ENCODE measurements at regions not wholly inside any gene's neighbourhood (a gene's known extent, or its start where the extent isn't known, plus 50 kb on each side); places are given as distances from the start of the nearest gene placed in this dataset.

- H3K4me3 ChIP-seq (ENCODE audit: low read length in 3 of 3): no peak overlapping the region
- H3K27me3 ChIP-seq (ENCODE audit: control insufficient read depth in 3 of 3, insufficient read depth in 3 of 3, low read length in 3 of 3): peaks cover 53 to 85% (median 56%) of the 10 kb centered on the region in 3 donors
- H3K9ac ChIP-seq (ENCODE audit: low read depth in 1 of 3, low read length in 3 of 3): no peak overlapping the region
- no peaks in the 10 kb centered on the region for H3K4me1 ChIP-seq (ENCODE audit: control insufficient read depth in 3 of 3, insufficient read depth in 3 of 3, low read length in 3 of 3)
- H3K36me3 ChIP-seq (ENCODE audit: control insufficient read depth in 3 of 3, insufficient read depth in 3 of 3, low read length in 3 of 3): no peaks in the 10 kb centered on the region
- no peak overlapping the region for H3K27ac ChIP-seq (ENCODE audit: low read depth, low read length)
- no peaks in the 10 kb centered on the region for H3K9me3 ChIP-seq (ENCODE audit: control insufficient read depth in 3 of 3, low read length in 3 of 3)
These were observed 248.7 kb downstream of the RBFOX3 start for GRCh38 chr17:79361873-79362771.

- Histone ChIP-seq H3K9me3 (ENCODE audit: control insufficient read depth in 3 of 3, low read length in 3 of 3) (no peaks in the 10 kb centered on the region), H3K36me3 (ENCODE audit: control insufficient read depth in 3 of 3, insufficient read depth in 3 of 3, low read length in 3 of 3) (no peaks in the 10 kb centered on the region), H3K27me3 (ENCODE audit: control insufficient read depth in 3 of 3, insufficient read depth in 3 of 3, low read length in 3 of 3) (peaks cover 56 to 83% (median 58%) of the 10 kb centered on the region in 3 donors), H3K4me3 (ENCODE audit: low read length in 3 of 3) (no peak overlapping the region), H3K27ac (ENCODE audit: low read depth, low read length) (no peak overlapping the region), H3K9ac (ENCODE audit: low read depth in 1 of 3, low read length in 3 of 3) (no peak overlapping the region), H3K4me1 (ENCODE audit: control insufficient read depth in 3 of 3, insufficient read depth in 3 of 3, low read length in 3 of 3) (no peaks in the 10 kb centered on the region)
These were observed 249.6 kb downstream of the RBFOX3 start for GRCh38 chr17:79361221-79361734.

- Histone ChIP-seq H3K9me3 (ENCODE audit: control insufficient read depth in 3 of 3, low read length in 3 of 3) (no peaks in the 10 kb centered on the region), H3K9ac (ENCODE audit: low read depth in 1 of 3, low read length in 3 of 3) (no peak overlapping the region), H3K27ac (ENCODE audit: low read depth, low read length) (no peak overlapping the region), H3K4me3 (ENCODE audit: low read length in 3 of 3) (no peak overlapping the region), H3K4me1 (ENCODE audit: control insufficient read depth in 3 of 3, insufficient read depth in 3 of 3, low read length in 3 of 3) (no peaks in the 10 kb centered on the region), H3K36me3 (ENCODE audit: control insufficient read depth in 3 of 3, insufficient read depth in 3 of 3, low read length in 3 of 3) (no peaks in the 10 kb centered on the region), H3K27me3 (ENCODE audit: control insufficient read depth in 3 of 3, insufficient read depth in 3 of 3, low read length in 3 of 3) (peaks cover 52 to 84% (median 59%) of the 10 kb centered on the region in 3 donors)
These were observed 250.7 kb downstream of the RBFOX3 start for GRCh38 chr17:79360196-79360595.

GRCh38 chr17:79356839-79357447 lies 253.9 kb downstream of the RBFOX3 start:
- Histone ChIP-seq H3K9ac (ENCODE audit: low read depth in 1 of 3, low read length in 3 of 3) (no peak overlapping the region), H3K27ac (ENCODE audit: low read depth, low read length) (no peak overlapping the region), H3K27me3 (ENCODE audit: control insufficient read depth in 3 of 3, insufficient read depth in 3 of 3, low read length in 3 of 3) (peaks cover 56 to 82% (median 60%) of the 10 kb centered on the region in 3 donors), H3K36me3 (ENCODE audit: control insufficient read depth in 3 of 3, insufficient read depth in 3 of 3, low read length in 3 of 3) (no peaks in the 10 kb centered on the region), H3K4me1 (ENCODE audit: control insufficient read depth in 3 of 3, insufficient read depth in 3 of 3, low read length in 3 of 3) (no peaks in the 10 kb centered on the region), H3K9me3 (ENCODE audit: control insufficient read depth in 3 of 3, low read length in 3 of 3) (no peaks in the 10 kb centered on the region), H3K4me3 (ENCODE audit: low read length in 3 of 3) (no peak overlapping the region)

GRCh38 chr17:79355165-79355564 lies 255.7 kb downstream of the RBFOX3 start:
- H3K4me3 ChIP-seq (ENCODE audit: low read length in 3 of 3): no peak overlapping the region
- H3K4me1 ChIP-seq (ENCODE audit: control insufficient read depth in 3 of 3, insufficient read depth in 3 of 3, low read length in 3 of 3): no peaks in the 10 kb centered on the region
- H3K27ac ChIP-seq (ENCODE audit: low read depth, low read length): no peak overlapping the region
- H3K36me3 ChIP-seq (ENCODE audit: control insufficient read depth in 3 of 3, insufficient read depth in 3 of 3, low read length in 3 of 3): no peaks in the 10 kb centered on the region
- no peak overlapping the region for H3K9ac ChIP-seq (ENCODE audit: low read depth in 1 of 3, low read length in 3 of 3)
- H3K27me3 ChIP-seq (ENCODE audit: control insufficient read depth in 3 of 3, insufficient read depth in 3 of 3, low read length in 3 of 3): peaks cover 57 to 81% (median 60%) of the 10 kb centered on the region in 3 donors
- no peaks in the 10 kb centered on the region for H3K9me3 ChIP-seq (ENCODE audit: control insufficient read depth in 3 of 3, low read length in 3 of 3)

GRCh38 chr17:79354173-79354820 lies 256.6 kb downstream of the RBFOX3 start:
- Histone ChIP-seq H3K27ac (ENCODE audit: low read depth, low read length) (no peak overlapping the region), H3K9me3 (ENCODE audit: control insufficient read depth in 3 of 3, low read length in 3 of 3) (no peaks in the 10 kb centered on the region), H3K4me3 (ENCODE audit: low read length in 3 of 3) (no peak overlapping the region), H3K27me3 (ENCODE audit: control insufficient read depth in 3 of 3, insufficient read depth in 3 of 3, low read length in 3 of 3) (peaks cover 62 to 81% (median 65%) of the 10 kb centered on the region in 3 donors), H3K36me3 (ENCODE audit: control insufficient read depth in 3 of 3, insufficient read depth in 3 of 3, low read length in 3 of 3) (no peaks in the 10 kb centered on the region), H3K9ac (ENCODE audit: low read depth in 1 of 3, low read length in 3 of 3) (no peak overlapping the region), H3K4me1 (ENCODE audit: control insufficient read depth in 3 of 3, insufficient read depth in 3 of 3, low read length in 3 of 3) (no peaks in the 10 kb centered on the region)

GRCh38 chr17:79353548-79353947 lies 257.3 kb downstream of the RBFOX3 start:
- no peaks in the 10 kb centered on the region for H3K4me1 ChIP-seq (ENCODE audit: control insufficient read depth in 3 of 3, insufficient read depth in 3 of 3, low read length in 3 of 3)
- H3K9ac ChIP-seq (ENCODE audit: low read depth in 1 of 3, low read length in 3 of 3): no peak overlapping the region
- no peaks in the 10 kb centered on the region for H3K36me3 ChIP-seq (ENCODE audit: control insufficient read depth in 3 of 3, insufficient read depth in 3 of 3, low read length in 3 of 3)
- H3K27me3 ChIP-seq (ENCODE audit: control insufficient read depth in 3 of 3, insufficient read depth in 3 of 3, low read length in 3 of 3): peaks cover 65 to 83% (median 65%) of the 10 kb centered on the region in 3 donors
- H3K4me3 ChIP-seq (ENCODE audit: low read length in 3 of 3): no peak overlapping the region
- no peaks in the 10 kb centered on the region for H3K9me3 ChIP-seq (ENCODE audit: control insufficient read depth in 3 of 3, low read length in 3 of 3)
- no peak overlapping the region for H3K27ac ChIP-seq (ENCODE audit: low read depth, low read length)

GRCh38 chr17:79353016-79353415 lies 257.8 kb downstream of the RBFOX3 start:
- H3K4me3 ChIP-seq (ENCODE audit: low read length in 3 of 3): no peak overlapping the region
- peaks cover 66 to 82% (median 67%) of the 10 kb centered on the region in 3 donors for H3K27me3 ChIP-seq (ENCODE audit: control insufficient read depth in 3 of 3, insufficient read depth in 3 of 3, low read length in 3 of 3)
- no peak overlapping the region for H3K27ac ChIP-seq (ENCODE audit: low read depth, low read length)
- H3K9me3 ChIP-seq (ENCODE audit: control insufficient read depth in 3 of 3, low read length in 3 of 3): no peaks in the 10 kb centered on the region
- H3K9ac ChIP-seq (ENCODE audit: low read depth in 1 of 3, low read length in 3 of 3): no peak overlapping the region
- no peaks in the 10 kb centered on the region for H3K4me1 ChIP-seq (ENCODE audit: control insufficient read depth in 3 of 3, insufficient read depth in 3 of 3, low read length in 3 of 3)
- no peaks in the 10 kb centered on the region for H3K36me3 ChIP-seq (ENCODE audit: control insufficient read depth in 3 of 3, insufficient read depth in 3 of 3, low read length in 3 of 3)

GRCh38 chr17:79350533-79350932 lies 260.3 kb downstream of the RBFOX3 start:
- Histone ChIP-seq H3K4me1 (ENCODE audit: control insufficient read depth in 3 of 3, insufficient read depth in 3 of 3, low read length in 3 of 3) (no peaks in the 10 kb centered on the region), H3K9ac (ENCODE audit: low read depth in 1 of 3, low read length in 3 of 3) (no peak overlapping the region), H3K27me3 (ENCODE audit: control insufficient read depth in 3 of 3, insufficient read depth in 3 of 3, low read length in 3 of 3) (peaks cover 57 to 66% (median 61%) of the 10 kb centered on the region in 3 donors)

More at GRCh38 chr17:79350533-79350932, 260.3 kb downstream of the RBFOX3 start:
- Histone ChIP-seq H3K36me3 (ENCODE audit: control insufficient read depth in 3 of 3, insufficient read depth in 3 of 3, low read length in 3 of 3) (no peaks in the 10 kb centered on the region), H3K27ac (ENCODE audit: low read depth, low read length) (no peak overlapping the region), H3K4me3 (ENCODE audit: low read length in 3 of 3) (no peak overlapping the region), H3K9me3 (ENCODE audit: control insufficient read depth in 3 of 3, low read length in 3 of 3) (peaks cover 0 to 3% (median 0%) of the 10 kb centered on the region in 3 donors)

Data from skeletal muscle tissue (tissue), 3 donors.